Thymus (tissue), 11 donors: ENCODE measurements at regions not wholly inside any gene's neighbourhood (a gene's known extent, or its start where the extent isn't known, plus 50 kb on each side); places are given as distances from the start of the nearest gene placed in this dataset.
"Not testable (repeated sequence)": the region's sequence is repeated elsewhere in the genome, so short reads cannot be mapped to it uniquely, and the experiment has no call there.

Experiments
- DNase-seq, 9 donors: peaks; one replicate each; pipeline ENCODE4 v3.0.0-alpha.2; 2013; ENCODE audit warnings: low spot score in 9 of 9, low read depth in 6 of 9, missing footprints in 1 of 9
- H3K27ac ChIP-seq, 2 donors: one replicate each; pipeline ENCODE4 v1.5.1; 2013; ENCODE audit warnings: control low read depth in 1 of 2, low read depth in 1 of 2, low read length in 1 of 2, mild to moderate bottlenecking in 1 of 2, moderate library complexity in 1 of 2
- H3K27me3 ChIP-seq, 2 donors: one replicate each; pipeline ENCODE4 v1.5.1; 2013; ENCODE audit warnings: low read length in 1 of 2; ENCODE audit not compliant: control insufficient read depth in 2 of 2, insufficient read depth in 1 of 2
- H3K36me3 ChIP-seq, 2 donors: one replicate each; pipeline ENCODE4 v1.5.1; 2013; ENCODE audit warnings: low read length in 1 of 2, mild to moderate bottlenecking in 1 of 2, moderate library complexity in 1 of 2; ENCODE audit not compliant: control insufficient read depth in 2 of 2, insufficient read depth in 2 of 2
- H3K4me1 ChIP-seq, 2 donors: one replicate each; pipeline ENCODE4 v1.5.1; 2013; ENCODE audit warnings: low read length in 2 of 2; ENCODE audit not compliant: control insufficient read depth in 2 of 2, insufficient read depth in 2 of 2
- H3K4me3 ChIP-seq, 2 donors: one replicate each; pipeline ENCODE4 v1.5.1; 2013; ENCODE audit warnings: low read length in 2 of 2, control low read depth in 1 of 2, mild to moderate bottlenecking in 1 of 2
- H3K9me3 ChIP-seq, 2 donors: one replicate each; pipeline ENCODE4 v1.5.1; 2013; ENCODE audit warnings: low read length in 1 of 2, mild to moderate bottlenecking in 1 of 2; ENCODE audit not compliant: control insufficient read depth in 2 of 2, insufficient read depth in 1 of 2
- WGBS: extraction: QIAGEN DNeasy Blood & Tissue Kit; methylation state at CpG from one replicate; pipeline ENCODE4 v1.1.7; 2013; 5-methylcytosine and 5-hydroxymethylcytosine counted together
- donor health status: healthy.

- DNase-seq = no peak
- Histone ChIP-seq H3K4me3 (no peak overlapping the region), H3K27me3 (no peaks in the 10 kb centered on the region), H3K36me3 (no peaks in the 10 kb centered on the region), H3K27ac (no peak overlapping the region), H3K9me3 (no peaks in the 10 kb centered on the region), H3K4me1 (no peaks in the 10 kb centered on the region)
- WGBS = 73% methylated on average over 1 of the region's 1 CpG
These were observed 528.8 kb upstream of the PTGER4 start for GRCh38 chr5:40150896-40151295.

- DNase-seq = no peak
- H3K9me3 ChIP-seq = no peaks in the 10 kb centered on the region
- no peak overlapping the region for H3K4me3 ChIP-seq
- H3K4me1 ChIP-seq = no peaks in the 10 kb centered on the region
- no peak overlapping the region for H3K27ac ChIP-seq
- H3K27me3 ChIP-seq = no peaks in the 10 kb centered on the region
- no peaks in the 10 kb centered on the region for H3K36me3 ChIP-seq
These were observed 537.8 kb upstream of the PTGER4 start for GRCh38 chr5:40141896-40142295.

GRCh38 chr5:40141418-40141817, 538.3 kb upstream of the PTGER4 start:
- DNase-seq = no peak
- H3K27me3 ChIP-seq = no peaks in the 10 kb centered on the region
- H3K27ac ChIP-seq = no peak overlapping the region
- H3K9me3 ChIP-seq = no peaks in the 10 kb centered on the region
- WGBS = 88% methylated on average over 3 of the region's 3 CpGs
- no peaks in the 10 kb centered on the region for H3K4me1 ChIP-seq
- H3K4me3 ChIP-seq = no peak overlapping the region
- no peaks in the 10 kb centered on the region for H3K36me3 ChIP-seq

GRCh38 chr5:40137223-40137622, 542.5 kb upstream of the PTGER4 start:
- Histone ChIP-seq H3K9me3 (no peaks in the 10 kb centered on the region), H3K27me3 (no peaks in the 10 kb centered on the region), H3K4me1 (no peaks in the 10 kb centered on the region), H3K36me3 (no peaks in the 10 kb centered on the region), H3K27ac (no peak overlapping the region), H3K4me3 (no peak overlapping the region)
- WGBS = 88% methylated on average over 1 of the region's 1 CpG
- no peak for DNase-seq

GRCh38 chr5:40134883-40135520, 544.7 kb upstream of the PTGER4 start:
- no peaks in the 10 kb centered on the region for H3K4me1 ChIP-seq
- 92% methylated on average over 3 of the region's 3 CpGs for WGBS
- H3K9me3 ChIP-seq = no peaks in the 10 kb centered on the region
- DNase-seq = no peak
- no peak overlapping the region for H3K4me3 ChIP-seq
- no peaks in the 10 kb centered on the region for H3K36me3 ChIP-seq
- no peak overlapping the region for H3K27ac ChIP-seq
- no peaks in the 10 kb centered on the region for H3K27me3 ChIP-seq

GRCh38 chr5:40124367-40124766, 555.3 kb upstream of the PTGER4 start:
- Histone ChIP-seq H3K27me3 (no peaks in the 10 kb centered on the region), H3K4me1 (no peaks in the 10 kb centered on the region), H3K27ac (no peak overlapping the region), H3K4me3 (no peak overlapping the region), H3K36me3 (no peaks in the 10 kb centered on the region), H3K9me3 (peaks cover 0 to 6% of the 10 kb centered on the region in 2 donors)
- peak in 1 of 9 donors; percentile 1 for DNase-seq
- 77% methylated on average over 2 of the region's 2 CpGs for WGBS

- no peak for DNase-seq
- no peaks in the 10 kb centered on the region for H3K27me3 ChIP-seq
- H3K36me3 ChIP-seq = no peaks in the 10 kb centered on the region
- H3K9me3 ChIP-seq = peaks cover 0 to 6% of the 10 kb centered on the region in 2 donors
- 94% methylated on average over 1 of the region's 1 CpG for WGBS
- no peak overlapping the region for H3K27ac ChIP-seq
- H3K4me3 ChIP-seq = no peak overlapping the region
- H3K4me1 ChIP-seq = no peaks in the 10 kb centered on the region
These were observed 558.5 kb upstream of the PTGER4 start for GRCh38 chr5:40121236-40121635.

- H3K4me1 ChIP-seq = no peaks in the 10 kb centered on the region
- H3K36me3 ChIP-seq = no peaks in the 10 kb centered on the region
- H3K27me3 ChIP-seq = no peaks in the 10 kb centered on the region
- H3K4me3 ChIP-seq = no peak overlapping the region
- DNase-seq = no peak
- no peaks in the 10 kb centered on the region for H3K9me3 ChIP-seq
- H3K27ac ChIP-seq = no peak overlapping the region
These were observed 566.8 kb upstream of the PTGER4 start for GRCh38 chr5:40112875-40113274.

GRCh38 chr5:40111036-40111435, 568.7 kb upstream of the PTGER4 start:
- not testable (repeated sequence) for H3K36me3 ChIP-seq, H3K4me3 ChIP-seq, H3K27ac ChIP-seq, H3K4me1 ChIP-seq, H3K27me3 ChIP-seq, H3K9me3 ChIP-seq, DNase-seq
- 97% methylated on average over 4 of the region's 4 CpGs for WGBS
